Common myeloid progenitor, CD34-positive (primary cell): ENCODE measurements at regions not wholly inside any gene's neighbourhood (a gene's known extent, or its start where the extent isn't known, plus 50 kb on each side); places are given as distances from the start of the nearest gene placed in this dataset.
A peak's percentile ranks its signal among the peaks of the same experiment; 100 is the strongest.

ENCODE experiments used
- CTCF ChIA-PET: fragments of 350-600 bp; sonication (Branson Sonifier 250); formaldehyde crosslinking; loops from one replicate; lab custom pipeline; 2021; ENCODE audit warnings: antibody characterized with exemption; lab: Charles Lee
- POLR2A ChIA-PET: fragments of 350-600 bp; sonication (Branson Sonifier 250); formaldehyde crosslinking; loops from one replicate; lab custom pipeline; 2021; ENCODE audit warnings: antibody characterized with exemption; lab: Charles Lee
- DNase-seq, 3 donors: peaks; one replicate each; pipeline versions ENCODE4 v3.0.0 to v3.0.0-alpha.2; 2013
- H3K27ac ChIP-seq, 2 experiments: 1 replicate in 1 of 2; 2 replicates in 1 of 2; pipeline ENCODE4 v1.7.0; 2013; ENCODE audit warnings: inconsistent platforms in 2 of 2, low read length in 2 of 2, mild to moderate bottlenecking in 2 of 2, low read depth in 1 of 2, moderate library complexity in 1 of 2; ENCODE audit not compliant: severe bottlenecking in 2 of 2, insufficient read depth in 1 of 2, poor library complexity in 1 of 2
- H3K27me3 ChIP-seq, 5 experiments: replicated peaks in 2 of 5; 1 replicate in 3 of 5; 2 replicates in 2 of 5; pipeline versions ENCODE4 v1.6.1 to v1.7.0; 2013; ENCODE audit warnings: low read length in 4 of 5, mild to moderate bottlenecking in 2 of 5, moderate library complexity in 2 of 5, inconsistent platforms in 1 of 5; ENCODE audit not compliant: insufficient read depth in 5 of 5, control insufficient read depth in 4 of 5
- H3K36me3 ChIP-seq, 4 experiments: 1 replicate in 2 of 4; 2 replicates in 2 of 4; pipeline versions ENCODE4 v1.6.1 to v1.7.0; 2013; ENCODE audit warnings: low read length in 3 of 4, control low read depth in 1 of 4, mild to moderate bottlenecking in 1 of 4; ENCODE audit not compliant: control insufficient read depth in 4 of 4, insufficient read depth in 4 of 4
- H3K4me1 ChIP-seq, 4 experiments: 1 replicate in 3 of 4; 2 replicates in 1 of 4; pipeline versions ENCODE4 v1.6.1 to v1.7.1; 2013; ENCODE audit warnings: low read length in 3 of 4, mild to moderate bottlenecking in 3 of 4, control low read depth in 1 of 4, inconsistent platforms in 1 of 4, moderate library complexity in 1 of 4; ENCODE audit not compliant: control insufficient read depth in 4 of 4, insufficient read depth in 4 of 4; ENCODE audit errors: control extremely low read depth in 1 of 4
- H3K4me3 ChIP-seq, 7 experiments: 1 replicate in 4 of 7; 2 replicates in 3 of 7; pipeline versions ENCODE4 v1.5.1 to v1.7.0; 2013; ENCODE audit warnings: mild to moderate bottlenecking in 7 of 7, low read length in 6 of 7, moderate library complexity in 6 of 7, inconsistent platforms in 2 of 7, low read depth in 2 of 7, control low read depth in 1 of 7; ENCODE audit not compliant: insufficient read depth in 4 of 7, control insufficient read depth in 1 of 7; ENCODE audit errors: extremely low read depth in 1 of 7
- H3K9me3 ChIP-seq, 5 experiments: 1 replicate in 4 of 5; 2 replicates in 1 of 5; pipeline versions ENCODE4 v1.6.1 to v1.7.1; 2013; ENCODE audit warnings: low read length in 4 of 5, mild to moderate bottlenecking in 2 of 5, inconsistent platforms in 1 of 5, low read depth in 1 of 5, moderate library complexity in 1 of 5; ENCODE audit not compliant: control insufficient read depth in 4 of 5, insufficient read depth in 2 of 5; ENCODE audit errors: control extremely low read depth in 1 of 5
- WGBS: methylation state at CpG from one replicate; pipeline ENCODE4 v1.1.5; 2013; ENCODE audit not compliant: insufficient coverage; 5-methylcytosine and 5-hydroxymethylcytosine counted together

DNA sequence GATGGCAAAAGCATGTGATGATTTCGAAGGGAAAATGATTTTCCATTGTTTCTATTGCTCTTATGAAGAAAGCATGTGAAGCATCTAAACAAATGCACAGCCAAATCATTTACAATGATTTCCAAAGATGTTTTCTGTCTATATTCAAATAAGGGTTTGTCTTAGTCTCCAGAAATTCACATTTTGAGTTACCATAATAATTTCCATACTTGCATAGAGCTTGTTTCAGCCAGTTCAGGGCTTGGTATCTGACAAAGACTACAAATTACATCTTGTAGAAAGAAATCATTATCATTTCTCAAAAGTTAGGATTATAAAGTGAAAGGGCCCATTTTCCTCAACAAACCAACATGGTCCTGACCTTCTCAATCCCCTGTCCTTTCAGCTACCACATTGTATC, 74.4 kb upstream of the PLEKHG1 start:
- H3K36me3 ChIP-seq = no peaks in the 10 kb centered on the region
- CTCF ChIA-PET = no interaction called here

GRCh38 chr6:150527100-150527499, 72.6 kb upstream of the PLEKHG1 start:
- POLR2A ChIA-PET = no interaction called here

More for the DNA sequence above, 74.4 kb upstream of the PLEKHG1 start:
- Histone ChIP-seq H3K27ac (no peak overlapping the region), H3K9me3 (no peaks in the 10 kb centered on the region), H3K4me1 (peaks cover 0 to 2% (median under 1%) of the 10 kb centered on the region in 4 experiments), H3K27me3 (peaks cover 0 to 4% (median 0%) of the 10 kb centered on the region in 5 experiments), H3K4me3 (no peak overlapping the region)
- no peak for DNase-seq
- POLR2A ChIA-PET = no interaction called here
- no CpG with 5 or more reads among the region's 1 CpG for WGBS

DNA sequence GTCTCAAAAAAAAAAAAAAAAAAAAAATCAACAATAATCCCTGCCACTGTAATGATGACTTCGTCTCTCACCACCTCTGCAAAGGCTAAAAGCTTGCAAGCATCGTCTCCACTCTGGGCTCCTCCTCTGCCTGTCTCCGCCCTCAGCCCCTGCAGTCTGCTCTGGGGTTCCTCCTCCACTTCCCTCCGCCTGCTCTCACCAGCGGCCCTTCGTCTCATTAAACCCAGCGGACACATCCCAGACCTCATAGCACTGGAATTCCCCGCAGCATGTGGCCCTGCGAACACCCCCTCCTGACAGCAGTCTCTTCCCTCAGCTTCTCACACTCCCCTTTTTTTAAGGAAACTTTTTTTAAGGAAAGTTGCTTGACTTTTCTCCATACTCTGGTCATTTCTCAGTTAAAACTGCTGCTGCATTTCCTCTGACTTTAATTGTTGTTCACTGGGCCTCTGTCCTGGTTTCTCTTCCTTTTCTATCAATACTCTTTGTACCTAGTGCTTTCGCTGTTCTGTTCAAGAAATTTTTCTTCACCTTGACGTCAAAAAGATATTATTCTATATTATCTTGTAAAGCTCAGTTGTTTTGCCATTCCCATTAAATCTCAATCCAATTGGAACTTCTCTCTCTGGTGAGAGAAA, 70.9 kb upstream of the PLEKHG1 start:
- H3K4me3 ChIP-seq = no peak overlapping the region
- no peak overlapping the region for H3K27ac ChIP-seq
- peaks cover 0 to 2% (median under 1%) of the 10 kb centered on the region in 4 experiments for H3K4me1 ChIP-seq
- peaks cover 0 to 4% (median 0%) of the 10 kb centered on the region in 5 experiments for H3K27me3 ChIP-seq
- peak in 2 of 3 donors; percentile 18 to 26 for DNase-seq
- no peaks in the 10 kb centered on the region for H3K9me3 ChIP-seq
- CTCF ChIA-PET = no interaction called here
- WGBS = 28% methylated on average over 9 of the region's 11 CpGs
- H3K36me3 ChIP-seq = no peaks in the 10 kb centered on the region
- POLR2A ChIA-PET = no interaction called here

More at GRCh38 chr6:150527100-150527499, 72.6 kb upstream of the PLEKHG1 start:
- H3K36me3 ChIP-seq = no peaks in the 10 kb centered on the region
- CTCF ChIA-PET = no interaction called here
- WGBS = 100% methylated on average over 4 of the region's 6 CpGs
- no peak for DNase-seq
- H3K4me1 ChIP-seq = peaks cover 0 to 2% (median under 1%) of the 10 kb centered on the region in 4 experiments
- no peak overlapping the region for H3K27ac ChIP-seq
- no peak overlapping the region for H3K4me3 ChIP-seq
- no peaks in the 10 kb centered on the region for H3K9me3 ChIP-seq
- H3K27me3 ChIP-seq = peaks cover 0 to 4% (median 0%) of the 10 kb centered on the region in 5 experiments

DNA sequence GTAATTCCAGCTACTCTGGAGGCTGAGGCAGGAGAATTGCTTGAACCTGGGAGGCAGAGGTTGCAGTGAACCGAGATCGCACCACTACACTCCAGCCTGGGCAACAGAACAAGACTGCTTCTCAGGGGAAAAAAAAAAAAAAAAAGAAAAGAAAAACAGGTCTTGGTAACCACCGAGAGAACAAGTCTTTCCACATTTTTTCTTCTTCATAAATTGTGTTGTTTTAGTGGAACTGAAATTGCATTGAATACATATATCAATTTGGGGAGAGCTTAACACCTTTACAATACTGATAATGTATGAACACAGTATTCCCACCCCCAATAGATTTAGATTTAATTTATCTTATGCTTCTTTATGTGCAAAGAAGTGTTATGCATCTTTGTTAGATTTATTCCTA, 70.0 kb upstream of the PLEKHG1 start:
- Histone ChIP-seq H3K9me3 (no peaks in the 10 kb centered on the region), H3K36me3 (no peaks in the 10 kb centered on the region), H3K4me1 (peaks cover 0 to 2% (median under 1%) of the 10 kb centered on the region in 4 experiments), H3K27ac (no peak overlapping the region), H3K27me3 (peaks cover 0 to 4% (median 0%) of the 10 kb centered on the region in 5 experiments), H3K4me3 (no peak overlapping the region)
- no CpG with 5 or more reads among the region's 3 CpGs for WGBS
- ChIA-PET CTCF (no interaction called here), POLR2A (no interaction called here)
- no peak for DNase-seq

GRCh38 chr6:150531957-150532356, 67.7 kb upstream of the PLEKHG1 start:
- POLR2A ChIA-PET = no interaction called here
- no peak overlapping the region for H3K27ac ChIP-seq
- no peak overlapping the region for H3K4me3 ChIP-seq
- H3K36me3 ChIP-seq = no peaks in the 10 kb centered on the region
- 100% methylated on average over 1 of the region's 1 CpG for WGBS
- no peak for DNase-seq
- peaks cover 0 to 2% (median 0%) of the 10 kb centered on the region in 5 experiments for H3K27me3 ChIP-seq
- H3K4me1 ChIP-seq = peaks cover 0 to 2% (median under 1%) of the 10 kb centered on the region in 4 experiments
- CTCF ChIA-PET = no interaction called here
- H3K9me3 ChIP-seq = no peaks in the 10 kb centered on the region

DNA sequence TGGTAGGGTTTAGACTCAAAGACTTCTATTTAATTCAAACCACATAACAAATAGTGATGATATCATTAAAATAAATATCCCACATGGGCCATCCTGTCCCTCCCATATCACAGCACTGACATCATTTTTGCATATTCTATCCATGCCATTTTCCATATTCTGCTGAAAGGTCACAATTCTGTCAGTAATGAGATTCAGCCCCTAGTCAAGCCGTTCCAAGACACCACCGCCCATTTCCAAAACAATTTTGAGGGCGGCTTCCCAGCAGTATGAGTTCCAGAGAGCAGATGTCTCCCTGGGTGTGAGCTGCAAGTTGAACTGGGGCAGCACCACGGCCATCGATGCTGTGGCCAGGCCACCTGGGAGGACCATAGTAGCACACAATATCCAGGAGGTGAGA, 65.1 kb upstream of the PLEKHG1 start:
- DNase-seq = no peak
- ChIA-PET CTCF (no interaction called here), POLR2A (no interaction called here)
- WGBS = 96% methylated on average over 4 of the region's 5 CpGs
- Histone ChIP-seq H3K9me3 (peaks cover 0 to 8% (median 3%) of the 10 kb centered on the region in 5 experiments), H3K27ac (no peak overlapping the region), H3K36me3 (no peaks in the 10 kb centered on the region), H3K4me3 (no peak overlapping the region), H3K4me1 (no peaks in the 10 kb centered on the region), H3K27me3 (peaks cover 0 to 2% (median 0%) of the 10 kb centered on the region in 5 experiments)

- H3K27me3 ChIP-seq = peaks cover 0 to 2% (median 0%) of the 10 kb centered on the region in 5 experiments
- CTCF ChIA-PET = no interaction called here
- no peak overlapping the region for H3K4me3 ChIP-seq
- no peak overlapping the region for H3K27ac ChIP-seq
- 100% methylated on average over 3 of the region's 4 CpGs for WGBS
- no peaks in the 10 kb centered on the region for H3K4me1 ChIP-seq
- H3K36me3 ChIP-seq = no peaks in the 10 kb centered on the region
- H3K9me3 ChIP-seq = peaks cover 0 to 8% (median 3%) of the 10 kb centered on the region in 5 experiments
- DNase-seq = no peak
- POLR2A ChIA-PET = interaction anchor here (0.6 kb wide), 1 partner anchor 186 kb away, joined by 3 read pairs; no protein-coding TSS in a partner anchor
Observed at GRCh38 chr6:150535151-150535804, 64.4 kb upstream of the PLEKHG1 start.
